Esophagus squamous epithelium (tissue), 5 donors: ENCODE measurements at regions not wholly inside any gene's neighbourhood (a gene's known extent, or its start where the extent isn't known, plus 50 kb on each side); places are given as distances from the start of the nearest gene placed in this dataset.
"Not testable (repeated sequence)": the region's sequence is repeated elsewhere in the genome, so short reads cannot be mapped to it uniquely, and the experiment has no call there.

Experiments used
- DNase-seq: peaks from one replicate; lab custom pipeline; 2025; lab: John Stamatoyannopoulos, UW
- H3K27ac ChIP-seq, 4 donors: fragments of 200-600 bp; sonication (generic); one replicate each; pipeline ENCODE4 v1.5.1; 2016 to 2019; ENCODE audit warnings: mild to moderate bottlenecking in 1 of 4
- H3K27me3 ChIP-seq, 4 donors: fragments of 200-600 bp; sonication (generic); 1 replicate in 3 of 4; 2 replicates in 1 of 4; pipeline versions ENCODE4 v1.5.1 to v1.6.0; 2017 to 2021; ENCODE audit warnings: antibody characterized with exemption in 1 of 4
- H3K36me3 ChIP-seq, 3 donors: fragments of 200-600 bp; sonication (generic); one replicate each; pipeline ENCODE4 v1.5.1; 2016 to 2019
- H3K4me1 ChIP-seq, 3 donors: fragments of 200-600 bp; sonication (generic); one replicate each; pipeline ENCODE4 v1.5.1; 2017 to 2019
- H3K4me3 ChIP-seq, 4 donors: fragments of 200-600 bp; sonication (generic); 1 replicate in 3 of 4; 2 replicates in 1 of 4; pipeline ENCODE4 v1.5.1; 2016 to 2019; ENCODE audit warnings: mild to moderate bottlenecking in 2 of 4, moderate library complexity in 1 of 4
- H3K9me3 ChIP-seq, 3 donors: fragments of 200-600 bp; sonication (generic); one replicate each; pipeline ENCODE4 v1.5.1; 2016 to 2019
- CTCF ChIP-seq, 6 experiments: fragments of 450-650 bp in 4 of 6; fragments of 200-600 bp in 2 of 6; sonication (generic) in 2 of 6; IDR thresholded peaks; one replicate each; pipeline ENCODE4 v1.5.1; 2016 to 2019; ENCODE audit warnings: antibody characterized with exemption in 6 of 6, mild to moderate bottlenecking in 4 of 6, moderate library complexity in 4 of 6
- POLR2A ChIP-seq, 4 donors: fragments of 450-650 bp; IDR thresholded peaks; one replicate each; pipeline ENCODE4 v1.6.1; 2017; ENCODE audit warnings: antibody characterized with exemption in 4 of 4, mild to moderate bottlenecking in 4 of 4, moderate library complexity in 3 of 4
- WGBS, 2 donors: methylation state at CpG; one replicate each; pipeline ENCODE4 v1.1.5; 2018; 5-methylcytosine and 5-hydroxymethylcytosine counted together
- intact Hi-C: fragments of 100-400 bp; cut with DNase I; formaldehyde crosslinking; loops from one replicate; pipeline ENCODE4 v1.15.0; 2022
- donor health status: DM: yes; HTN: yes; CAD: no.

DNA sequence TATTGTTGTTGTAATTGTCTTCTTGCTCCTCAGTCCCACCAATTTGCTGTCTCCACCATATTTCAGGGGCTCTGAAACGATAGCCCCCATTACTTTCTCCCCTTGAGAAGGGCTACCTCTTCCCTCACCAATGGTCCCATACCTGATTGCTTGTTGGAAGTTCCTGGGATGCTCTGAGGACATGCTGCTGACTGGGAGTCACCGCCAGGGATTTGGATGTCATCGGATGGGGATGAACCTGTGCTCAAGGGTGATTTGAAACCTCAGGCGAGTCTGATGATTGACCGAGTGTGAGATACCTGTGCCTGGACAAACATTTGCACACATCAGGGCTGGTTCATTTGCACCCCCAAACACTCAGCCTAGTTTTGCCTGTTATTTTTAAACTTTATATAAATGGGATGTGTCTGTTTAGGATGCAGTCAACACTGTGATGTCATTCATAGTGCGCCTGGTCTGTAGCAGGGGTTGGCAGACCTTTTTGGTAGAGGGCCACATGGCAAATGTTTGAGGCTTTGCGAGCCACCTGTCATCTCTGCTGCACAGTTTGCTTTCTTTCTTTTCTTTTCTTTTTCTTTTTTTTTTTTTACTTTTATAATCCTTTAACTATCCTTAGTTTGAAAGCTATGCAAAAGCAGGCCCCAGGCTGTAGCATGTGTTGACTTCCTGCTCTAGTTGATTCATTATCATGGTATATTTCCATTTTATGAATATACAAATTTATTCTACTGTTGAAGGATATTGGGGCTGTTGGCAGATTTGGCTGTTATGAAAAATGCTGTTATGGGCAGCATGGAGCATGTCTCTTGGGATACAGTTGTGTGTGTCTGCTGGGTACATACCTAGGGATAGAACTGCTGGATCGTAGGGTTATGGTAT lies 118.5 kb upstream of the PHACTR3 start:
- peaks cover 0 to 23% (median 0%) of the 10 kb centered on the region in 4 donors for H3K27me3 ChIP-seq
- no peak overlapping the region for H3K27ac ChIP-seq
- intact Hi-C loops = no loop called here
- H3K9me3 ChIP-seq = no peaks in the 10 kb centered on the region
- no peak overlapping the region for H3K4me3 ChIP-seq
- no peaks in the 10 kb centered on the region for H3K4me1 ChIP-seq
- no peak for DNase-seq
- WGBS, 2 donors = 83 to 86% methylated on average over 6 to 7 of the region's 8 CpGs
- no peaks in the 10 kb centered on the region for H3K36me3 ChIP-seq
- TF ChIP-seq CTCF (IDR thresholded peaks at IDR 0.05) (no peak), POLR2A (IDR thresholded peaks at IDR 0.05) (no peak)

- H3K27ac ChIP-seq, intact Hi-C loops, H3K4me1 ChIP-seq, DNase-seq, H3K36me3 ChIP-seq, H3K9me3 ChIP-seq, H3K4me3 ChIP-seq: not testable (repeated sequence)
- 45 to 60% methylated on average over 2 to 5 of the region's 6 CpGs for WGBS, 2 donors
- peaks cover 0 to 18% (median 0%) of the 10 kb centered on the region in 4 donors for H3K27me3 ChIP-seq
These were observed 115.9 kb upstream of the PHACTR3 start for GRCh38 chr20:59488459-59488858.

- H3K4me3 ChIP-seq, DNase-seq, H3K4me1 ChIP-seq, H3K9me3 ChIP-seq, H3K27ac ChIP-seq, H3K36me3 ChIP-seq, intact Hi-C loops: not testable (repeated sequence)
- WGBS, 2 donors = 85% methylated on average over 15 to 18 of the region's 18 CpGs
- peaks cover 0 to 34% (median 0%) of the 10 kb centered on the region in 4 donors for H3K27me3 ChIP-seq
These were observed 113.9 kb upstream of the PHACTR3 start for GRCh38 chr20:59490196-59491004.

DNA sequence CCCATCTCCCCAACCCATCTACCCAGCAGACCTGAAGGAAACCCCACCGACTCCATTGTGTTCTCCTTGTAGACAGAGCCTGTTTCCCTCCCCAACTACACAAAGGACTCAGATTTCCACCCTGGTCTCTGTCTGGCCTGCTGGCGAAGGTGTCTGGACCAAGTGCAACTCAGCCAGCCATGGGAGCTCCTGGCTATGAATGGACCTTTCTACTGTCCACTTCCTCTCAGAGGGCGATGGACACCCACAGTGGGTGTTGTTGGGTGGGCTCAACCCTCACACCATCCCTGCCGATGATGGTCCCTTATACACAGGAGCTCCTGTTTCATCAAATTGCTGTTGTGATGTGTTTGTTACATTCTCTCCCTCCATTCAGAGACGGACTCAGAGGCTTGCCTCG lies 112.5 kb upstream of the PHACTR3 start:
- Histone ChIP-seq H3K36me3 (no peaks in the 10 kb centered on the region), H3K27ac (no peak overlapping the region), H3K4me1 (peaks cover 0 to 7% (median 0%) of the 10 kb centered on the region in 3 donors), H3K9me3 (no peaks in the 10 kb centered on the region), H3K27me3 (peaks cover 0 to 49% (median 2%) of the 10 kb centered on the region in 4 donors), H3K4me3 (no peak overlapping the region)
- TF ChIP-seq CTCF (IDR thresholded peaks at IDR 0.05) = no peak
- TF ChIP-seq POLR2A (IDR thresholded peaks at IDR 0.05) = no peak
- WGBS, 2 donors = 61 to 89% methylated on average over 3 to 5 of the region's 6 CpGs
- intact Hi-C loops = no loop called here
- no peak for DNase-seq

GRCh38 chr20:59493926-59494325 lies 110.4 kb upstream of the PHACTR3 start:
- H3K4me1 ChIP-seq = peaks cover 0 to 7% (median 0%) of the 10 kb centered on the region in 3 donors

More at GRCh38 chr20:59493926-59494325, 110.4 kb upstream of the PHACTR3 start:
- Histone ChIP-seq H3K9me3 (no peaks in the 10 kb centered on the region), H3K27ac (no peak overlapping the region), H3K36me3 (no peaks in the 10 kb centered on the region), H3K4me3 (no peak overlapping the region), H3K27me3 (peaks cover 0 to 69% (median 2%) of the 10 kb centered on the region in 4 donors)
- no peak for DNase-seq
- no peak for TF ChIP-seq POLR2A (IDR thresholded peaks at IDR 0.05)
- TF ChIP-seq CTCF (IDR thresholded peaks at IDR 0.05) = no peak
- WGBS, 2 donors = 70 to 85% methylated on average over 4 to 5 of the region's 5 CpGs
- intact Hi-C loops = no loop called here
